HL-60 (cell line): ENCODE measurements at regions not wholly inside any gene's neighbourhood (a gene's known extent, or its start where the extent isn't known, plus 50 kb on each side); places are given as distances from the start of the nearest gene placed in this dataset.

ENCODE experiments used
- CTCF ChIP-seq: IDR thresholded peaks from one replicate; pipeline ENCODE4 v1.5.1; 2011; ENCODE audit warnings: low read length, control low read depth, inconsistent platforms; ENCODE audit not compliant: insufficient read depth
- REST ChIP-seq: IDR thresholded peaks from 2 replicates; pipeline ENCODE4 v1.6.1; 2012; ENCODE audit warnings: low read depth; ENCODE audit not compliant: insufficient replicate concordance

- no peak for TF ChIP-seq CTCF
- no peak for TF ChIP-seq REST
Measured at GRCh38 chr10:64011912-64012714, 490.9 kb downstream of the REEP3 start.
